ENCODE measurements at regions not wholly inside any gene's neighbourhood (a gene's known extent, or its start where the extent isn't known, plus 50 kb on each side); places are given as distances from the start of the nearest gene placed in this dataset.

GRCh38 chr9:12554636-12555035 is 138.5 kb upstream of the TYRP1 start:
- Mint-ChIP-seq H3K9me3 (ENCODE audit: unreplicated experiment) (no peaks in the 10 kb centered on the region), H3K36me3 (ENCODE audit: unreplicated experiment) (no peaks in the 10 kb centered on the region), H3K4me3 (ENCODE audit: unreplicated experiment) (no peak overlapping the region), H3K27ac (ENCODE audit: unreplicated experiment) (no peak overlapping the region), H3K4me1 (ENCODE audit: unreplicated experiment) (no peaks in the 10 kb centered on the region), H3K27me3 (ENCODE audit: unreplicated experiment) (peaks cover 15% of the 10 kb centered on the region)
- no peak for DNase-seq (ENCODE audit: extremely low spot score, unreplicated experiment)
- peak; percentile 57 for TF ChIP-seq CTCF (IDR thresholded peaks at IDR 0.05)

GRCh38 chr9:12566404-12567090 is 126.6 kb upstream of the TYRP1 start:
- H3K27me3 Mint-ChIP-seq (ENCODE audit: unreplicated experiment), result peaks cover 45% of the 10 kb centered on the region

GRCh38 chr9:12584656-12585522 is 108.3 kb upstream of the TYRP1 start:
- Mint-ChIP-seq H3K4me1 (ENCODE audit: unreplicated experiment) (no peaks in the 10 kb centered on the region), H3K27me3 (ENCODE audit: unreplicated experiment) (peaks cover 17% of the 10 kb centered on the region), H3K27ac (ENCODE audit: unreplicated experiment) (no peak overlapping the region), H3K4me3 (ENCODE audit: unreplicated experiment) (no peak overlapping the region), H3K9me3 (ENCODE audit: unreplicated experiment) (no peaks in the 10 kb centered on the region), H3K36me3 (ENCODE audit: unreplicated experiment) (no peaks in the 10 kb centered on the region)
- no peak for TF ChIP-seq CTCF (IDR thresholded peaks at IDR 0.05)
- no peak for DNase-seq (ENCODE audit: extremely low spot score, unreplicated experiment)

More at GRCh38 chr9:12566404-12567090, 126.6 kb upstream of the TYRP1 start:
- H3K9me3 Mint-ChIP-seq (ENCODE audit: unreplicated experiment), result no peaks in the 10 kb centered on the region
- no peaks in the 10 kb centered on the region for H3K4me1 Mint-ChIP-seq (ENCODE audit: unreplicated experiment)
- TF ChIP-seq CTCF (IDR thresholded peaks at IDR 0.05), result no peak
- no peak for DNase-seq (ENCODE audit: extremely low spot score, unreplicated experiment)
- no peak overlapping the region for H3K4me3 Mint-ChIP-seq (ENCODE audit: unreplicated experiment)
- H3K36me3 Mint-ChIP-seq (ENCODE audit: unreplicated experiment), result no peaks in the 10 kb centered on the region
- H3K27ac Mint-ChIP-seq (ENCODE audit: unreplicated experiment), result no peak overlapping the region

GRCh38 chr9:12595400-12595799 is 97.8 kb upstream of the TYRP1 start:
- no peak for TF ChIP-seq CTCF (IDR thresholded peaks at IDR 0.05)
- Mint-ChIP-seq H3K4me1 (ENCODE audit: unreplicated experiment) (no peaks in the 10 kb centered on the region), H3K9me3 (ENCODE audit: unreplicated experiment) (no peaks in the 10 kb centered on the region), H3K27me3 (ENCODE audit: unreplicated experiment) (peaks cover 24% of the 10 kb centered on the region), H3K27ac (ENCODE audit: unreplicated experiment) (no peak overlapping the region), H3K36me3 (ENCODE audit: unreplicated experiment) (no peaks in the 10 kb centered on the region), H3K4me3 (ENCODE audit: unreplicated experiment) (no peak overlapping the region)
- no peak for DNase-seq (ENCODE audit: extremely low spot score, unreplicated experiment)

- H3K4me3 Mint-ChIP-seq (ENCODE audit: unreplicated experiment), result no peak overlapping the region
- peaks cover 7% of the 10 kb centered on the region for H3K27me3 Mint-ChIP-seq (ENCODE audit: unreplicated experiment)
- no peak for TF ChIP-seq CTCF (IDR thresholded peaks at IDR 0.05)
- no peak overlapping the region for H3K27ac Mint-ChIP-seq (ENCODE audit: unreplicated experiment)
- DNase-seq (ENCODE audit: extremely low spot score, unreplicated experiment), result no peak
- H3K4me1 Mint-ChIP-seq (ENCODE audit: unreplicated experiment), result no peaks in the 10 kb centered on the region
- no peaks in the 10 kb centered on the region for H3K36me3 Mint-ChIP-seq (ENCODE audit: unreplicated experiment)
- no peaks in the 10 kb centered on the region for H3K9me3 Mint-ChIP-seq (ENCODE audit: unreplicated experiment)
These were observed 88.9 kb upstream of the TYRP1 start for GRCh38 chr9:12604164-12604821.

All from osteocyte (in vitro differentiated cells).